ENCODE measurements at regions not wholly inside any gene's neighbourhood (a gene's known extent, or its start where the extent isn't known, plus 50 kb on each side); places are given as distances from the start of the nearest gene placed in this dataset.

GRCh38 chr1:5473268-5473667 is 519.0 kb downstream of the NPHP4 start:
- H3K4me3 ChIP-seq (ENCODE audit: control insufficient read depth, low read depth, low read length): no peak overlapping the region
- TF ChIP-seq, protein P1, sequence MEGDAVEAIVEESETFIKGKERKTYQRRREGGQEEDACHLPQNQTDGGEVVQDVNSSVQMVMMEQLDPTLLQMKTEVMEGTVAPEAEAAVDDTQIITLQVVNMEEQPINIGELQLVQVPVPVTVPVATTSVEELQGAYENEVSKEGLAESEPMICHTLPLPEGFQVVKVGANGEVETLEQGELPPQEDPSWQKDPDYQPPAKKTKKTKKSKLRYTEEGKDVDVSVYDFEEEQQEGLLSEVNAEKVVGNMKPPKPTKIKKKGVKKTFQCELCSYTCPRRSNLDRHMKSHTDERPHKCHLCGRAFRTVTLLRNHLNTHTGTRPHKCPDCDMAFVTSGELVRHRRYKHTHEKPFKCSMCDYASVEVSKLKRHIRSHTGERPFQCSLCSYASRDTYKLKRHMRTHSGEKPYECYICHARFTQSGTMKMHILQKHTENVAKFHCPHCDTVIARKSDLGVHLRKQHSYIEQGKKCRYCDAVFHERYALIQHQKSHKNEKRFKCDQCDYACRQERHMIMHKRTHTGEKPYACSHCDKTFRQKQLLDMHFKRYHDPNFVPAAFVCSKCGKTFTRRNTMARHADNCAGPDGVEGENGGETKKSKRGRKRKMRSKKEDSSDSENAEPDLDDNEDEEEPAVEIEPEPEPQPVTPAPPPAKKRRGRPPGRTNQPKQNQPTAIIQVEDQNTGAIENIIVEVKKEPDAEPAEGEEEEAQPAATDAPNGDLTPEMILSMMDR (IDR thresholded peaks at IDR 0.05; ENCODE audit: control insufficient read depth, insufficient read depth, low read depth, low read length, missing control alignments): no peak
- no peak for DNase-seq (ENCODE audit: low read depth)

- TF ChIP-seq, protein P1 (IDR thresholded peaks at IDR 0.05; ENCODE audit: control insufficient read depth, insufficient read depth, low read depth, low read length, missing control alignments): no peak
- DNase-seq (ENCODE audit: low read depth): no peak
Measured at GRCh38 chr1:5466487-5466886, 525.7 kb downstream of the NPHP4 start.

GRCh38 chr1:5465281-5465711 is 526.9 kb downstream of the NPHP4 start:
- H3K4me3 ChIP-seq (ENCODE audit: control insufficient read depth, low read depth, low read length): no peak overlapping the region
- no peak for DNase-seq (ENCODE audit: low read depth)
- TF ChIP-seq, protein P1 (IDR thresholded peaks at IDR 0.05; ENCODE audit: control insufficient read depth, insufficient read depth, low read depth, low read length, missing control alignments): no peak

More at GRCh38 chr1:5466487-5466886, 525.7 kb downstream of the NPHP4 start:
- no peak overlapping the region for H3K4me3 ChIP-seq (ENCODE audit: control insufficient read depth, low read depth, low read length)

DNA sequence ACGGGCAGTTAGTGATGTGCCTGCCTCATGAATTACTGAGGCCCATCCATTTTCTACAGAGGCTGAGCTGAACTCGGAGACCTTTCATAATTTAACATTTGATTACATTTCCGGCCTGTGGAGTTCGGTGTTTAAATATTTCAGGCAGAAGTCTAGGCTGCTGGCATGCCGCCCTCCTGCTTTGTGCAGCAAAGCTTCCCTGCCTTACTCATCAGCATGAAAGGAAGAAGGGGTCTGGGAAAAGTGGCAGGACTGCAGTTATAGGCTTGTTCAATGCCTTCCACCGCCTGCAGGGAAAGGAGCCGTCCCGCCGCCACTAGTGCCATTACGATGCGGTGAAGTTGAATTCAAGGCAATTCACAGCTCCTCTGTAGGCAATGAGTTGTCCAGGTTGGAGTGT is 527.9 kb downstream of the NPHP4 start:
- DNase-seq (ENCODE audit: low read depth): no peak
- TF ChIP-seq, protein P1 (IDR thresholded peaks at IDR 0.05; ENCODE audit: control insufficient read depth, insufficient read depth, low read depth, low read length, missing control alignments): no peak
- no peak overlapping the region for H3K4me3 ChIP-seq (ENCODE audit: control insufficient read depth, low read depth, low read length)

DNA sequence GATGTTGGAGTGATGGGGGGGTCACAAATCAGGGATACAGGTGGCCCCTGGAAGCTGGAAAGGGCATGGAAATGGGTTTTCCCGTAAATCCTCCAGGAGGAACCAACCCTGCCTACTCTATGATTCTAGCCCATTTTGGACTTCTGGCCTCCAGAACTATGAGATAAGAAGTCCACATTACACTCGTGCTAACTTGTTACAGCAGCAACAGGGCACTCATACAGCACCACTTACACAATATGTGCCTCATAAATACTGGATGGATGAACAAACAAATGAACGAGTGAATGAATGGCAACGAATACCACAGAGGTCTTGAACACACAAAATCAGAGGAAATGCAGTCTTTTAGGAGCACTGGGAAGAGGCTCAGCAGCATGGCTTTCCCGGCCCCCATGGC is 531.3 kb downstream of the NPHP4 start:
- no peak overlapping the region for H3K4me3 ChIP-seq (ENCODE audit: control insufficient read depth, low read depth, low read length)
- DNase-seq (ENCODE audit: low read depth): no peak
- TF ChIP-seq, protein P1 (IDR thresholded peaks at IDR 0.05; ENCODE audit: control insufficient read depth, insufficient read depth, low read depth, low read length, missing control alignments): no peak

- TF ChIP-seq, protein P1 (IDR thresholded peaks at IDR 0.05; ENCODE audit: control insufficient read depth, insufficient read depth, low read depth, low read length, missing control alignments): no peak
- DNase-seq (ENCODE audit: low read depth): no peak
- H3K4me3 ChIP-seq (ENCODE audit: control insufficient read depth, low read depth, low read length): no peak overlapping the region
Measured at GRCh38 chr1:5459839-5460610, 532.2 kb downstream of the NPHP4 start.
